Activated CD8-positive, alpha-beta T cell treated with anti-CD3 and anti-CD28 coated beads, Interleukin-2, amount 10 ng/mL, durations not matched to agents 7 days and 5 days (primary cell): ENCODE measurements at regions not wholly inside any gene's neighbourhood (a gene's known extent, or its start where the extent isn't known, plus 50 kb on each side); places are given as distances from the start of the nearest gene placed in this dataset.

Source experiments
- ATAC-seq: fragments of 150-1000 bp; cut with Tn5 transposase; one replicate; pipeline ENCODE4 v1.10.0; 2021; ENCODE audit warnings: moderate library complexity
- CTCF ChIA-PET: fragments of 350-600 bp; sonication (Branson Sonifier 250); formaldehyde crosslinking; loops from one replicate; lab custom pipeline; 2021; ENCODE audit warnings: antibody characterized with exemption; lab: Charles Lee
- POLR2A ChIA-PET: fragments of 350-600 bp; sonication (Branson Sonifier 250); formaldehyde crosslinking; loops from one replicate; lab custom pipeline; 2021; ENCODE audit warnings: antibody characterized with exemption; lab: Charles Lee
- DNase-seq: peaks from one replicate; pipeline ENCODE4 v3.0.0-alpha.2; 2020
- H3K27ac Mint-ChIP-seq: one replicate; pipeline ENCODE4 v1.8.0; 2021; ENCODE audit warnings: mild to moderate bottlenecking, mixed read lengths
- H3K27me3 Mint-ChIP-seq: one replicate; pipeline ENCODE4 v1.8.0; 2021; ENCODE audit warnings: low read depth, mixed read lengths
- H3K36me3 Mint-ChIP-seq: one replicate; pipeline ENCODE4 v1.8.0; 2021; ENCODE audit warnings: low read depth, mixed read lengths
- H3K4me1 Mint-ChIP-seq: one replicate; pipeline ENCODE4 v1.8.0; 2021; ENCODE audit warnings: low read depth, mixed read lengths
- H3K4me3 Mint-ChIP-seq: one replicate; pipeline ENCODE4 v1.8.0; 2021; ENCODE audit warnings: mild to moderate bottlenecking, mixed read lengths
- H3K9me3 Mint-ChIP-seq: one replicate; pipeline ENCODE4 v1.8.0; 2022; ENCODE audit warnings: mixed read lengths; ENCODE audit not compliant: insufficient read depth

DNA sequence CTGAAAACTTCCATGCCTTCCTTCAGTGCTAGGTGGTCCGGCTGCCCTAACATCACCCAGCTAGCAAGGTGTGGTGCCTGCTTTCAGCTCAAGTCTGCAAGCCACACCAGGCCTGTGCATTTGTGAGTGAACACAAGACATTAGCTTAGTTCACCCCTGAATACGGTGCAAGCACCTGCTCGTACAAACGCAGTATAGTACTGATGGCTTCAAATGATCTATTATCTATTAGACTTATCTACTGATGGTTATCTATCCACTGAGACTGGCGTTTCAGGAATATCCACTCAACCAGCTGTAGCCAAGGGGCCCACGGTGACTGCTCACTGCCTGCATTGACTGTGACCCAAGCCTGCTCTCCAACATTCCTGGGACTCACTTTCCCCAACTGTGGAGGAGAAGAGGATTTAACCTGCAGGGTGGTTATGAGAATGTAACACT lies 155.9 kb downstream of the SHOX start:
- H3K4me3 Mint-ChIP-seq = no peak overlapping the region
- ATAC-seq (no peak), DNase-seq (no peak)
- peaks cover 10% of the 10 kb centered on the region for H3K27me3 Mint-ChIP-seq
- H3K36me3 Mint-ChIP-seq = no peaks in the 10 kb centered on the region
- H3K9me3 Mint-ChIP-seq = no peaks in the 10 kb centered on the region
- CTCF ChIA-PET = no interaction called here
- H3K4me1 Mint-ChIP-seq = no peaks in the 10 kb centered on the region
- no peak overlapping the region for H3K27ac Mint-ChIP-seq
- POLR2A ChIA-PET = no interaction called here

DNA sequence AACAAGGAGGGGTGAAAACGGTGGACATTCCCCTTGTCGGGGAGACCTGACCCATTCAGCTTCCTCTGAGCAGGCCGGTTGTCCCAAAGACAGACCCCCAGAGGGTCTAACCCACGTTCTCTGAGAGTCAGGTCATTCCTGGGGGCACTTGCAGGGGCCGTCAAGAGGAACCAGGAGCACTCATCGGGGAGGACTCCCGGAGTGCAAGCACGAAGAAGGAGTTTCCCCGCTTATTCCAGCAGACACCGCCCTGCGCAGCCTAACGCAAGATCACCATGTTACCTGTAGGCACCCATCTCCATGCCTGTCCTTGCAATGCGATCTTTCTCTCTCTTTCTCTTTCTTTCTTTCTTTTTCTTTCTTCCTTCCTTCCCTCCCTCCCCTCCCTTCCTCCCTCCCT lies 154.2 kb downstream of the SHOX start:
- CTCF ChIA-PET = no interaction called here
- Mint-ChIP-seq H3K36me3 (no peaks in the 10 kb centered on the region), H3K9me3 (no peaks in the 10 kb centered on the region), H3K4me3 (no peak overlapping the region), H3K27me3 (peaks cover under 1% of the 10 kb centered on the region), H3K27ac (no peak overlapping the region), H3K4me1 (no peaks in the 10 kb centered on the region)
- no peak for ATAC-seq
- POLR2A ChIA-PET = no interaction called here
- no peak for DNase-seq

DNA sequence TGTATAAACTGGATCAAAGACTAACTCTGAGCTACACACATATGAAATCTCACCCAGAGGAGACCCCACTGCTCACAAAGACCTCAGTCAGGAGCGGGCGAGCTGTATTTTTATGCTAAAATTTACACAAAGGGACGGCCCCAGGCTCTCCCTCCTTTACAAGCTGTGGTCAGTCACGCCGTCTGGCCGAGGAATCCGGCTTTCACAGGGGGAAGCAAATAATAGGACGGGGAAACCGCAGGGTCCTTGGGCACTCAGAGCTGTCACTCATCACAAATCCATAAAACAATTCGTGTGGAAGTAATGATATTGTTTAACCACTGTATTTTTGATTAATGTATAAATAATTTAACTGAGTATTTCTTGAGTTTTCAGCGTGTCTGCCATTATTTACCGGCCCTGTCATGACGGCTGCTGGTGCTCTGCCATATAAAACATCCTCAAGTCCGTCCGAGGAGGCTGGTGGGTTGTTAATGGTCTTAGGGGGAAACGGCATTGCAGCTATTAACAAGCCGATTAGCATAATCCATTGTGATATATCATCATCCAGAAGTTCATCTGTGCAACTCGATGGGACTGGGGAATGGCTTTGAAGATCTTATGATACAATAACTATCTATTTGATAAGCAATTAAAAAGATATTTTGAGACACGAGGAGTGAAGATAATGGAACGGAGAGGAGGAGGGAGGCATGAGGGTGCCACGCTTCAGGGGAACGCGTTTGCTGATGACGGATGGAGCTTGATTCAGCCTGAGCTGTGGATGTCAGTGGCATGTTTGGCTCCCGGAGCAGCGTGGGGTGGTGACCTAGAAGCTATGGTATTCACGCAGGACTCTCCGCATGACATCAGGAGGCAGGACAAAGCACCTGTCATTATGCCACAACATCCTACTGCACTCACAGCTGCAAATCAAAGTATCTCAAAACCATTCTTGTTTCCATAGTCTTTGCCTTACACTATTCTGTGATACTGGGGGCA lies 150.9 kb downstream of the SHOX start:
- POLR2A ChIA-PET = no interaction called here
- H3K36me3 Mint-ChIP-seq = no peaks in the 10 kb centered on the region
- no peak for DNase-seq
- no peaks in the 10 kb centered on the region for H3K27me3 Mint-ChIP-seq
- H3K4me1 Mint-ChIP-seq = no peaks in the 10 kb centered on the region
- CTCF ChIA-PET = no interaction called here
- no peak overlapping the region for H3K4me3 Mint-ChIP-seq
- H3K9me3 Mint-ChIP-seq = no peaks in the 10 kb centered on the region
- no peak for ATAC-seq
- H3K27ac Mint-ChIP-seq = no peak overlapping the region

DNA sequence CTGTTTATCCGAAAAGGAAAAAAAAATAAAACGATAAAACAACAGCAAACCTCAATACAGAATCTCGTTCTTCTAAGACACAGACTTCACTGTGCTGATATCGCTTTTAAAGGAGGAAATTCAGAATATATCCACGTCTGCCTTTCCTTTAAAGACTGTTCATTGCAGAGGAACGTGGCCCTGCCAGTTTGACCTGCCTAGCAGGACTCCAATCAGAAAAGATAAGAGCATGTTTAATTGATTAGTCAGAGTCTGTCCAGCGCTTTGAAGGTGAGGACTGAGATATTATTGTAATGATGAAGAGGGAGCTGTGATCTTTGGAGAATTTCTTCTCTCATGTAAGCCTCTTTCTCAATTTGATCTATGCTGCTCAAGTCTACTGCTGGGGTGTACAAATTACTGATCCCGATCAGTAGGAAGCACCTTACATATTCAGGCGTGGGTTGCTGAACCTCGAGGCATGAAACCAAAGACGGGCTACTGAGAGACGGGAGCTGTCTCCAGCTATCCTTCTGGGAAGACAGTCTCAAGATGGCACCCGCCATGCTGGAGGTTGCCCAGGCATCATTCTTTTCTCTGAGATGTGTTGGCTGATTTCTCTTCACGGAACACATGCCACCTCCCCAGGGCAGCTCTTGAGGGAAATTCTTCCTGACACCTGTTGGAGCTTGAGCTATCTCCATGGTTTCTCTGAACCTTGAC lies 146.1 kb downstream of the SHOX start:
- H3K9me3 Mint-ChIP-seq = no peaks in the 10 kb centered on the region
- no peak overlapping the region for H3K27ac Mint-ChIP-seq
- H3K4me3 Mint-ChIP-seq = no peak overlapping the region
- no peaks in the 10 kb centered on the region for H3K36me3 Mint-ChIP-seq
- POLR2A ChIA-PET = no interaction called here
- no peaks in the 10 kb centered on the region for H3K4me1 Mint-ChIP-seq
- no peak for DNase-seq
- no peak for ATAC-seq
- H3K27me3 Mint-ChIP-seq = no peaks in the 10 kb centered on the region
- CTCF ChIA-PET = no interaction called here

DNA sequence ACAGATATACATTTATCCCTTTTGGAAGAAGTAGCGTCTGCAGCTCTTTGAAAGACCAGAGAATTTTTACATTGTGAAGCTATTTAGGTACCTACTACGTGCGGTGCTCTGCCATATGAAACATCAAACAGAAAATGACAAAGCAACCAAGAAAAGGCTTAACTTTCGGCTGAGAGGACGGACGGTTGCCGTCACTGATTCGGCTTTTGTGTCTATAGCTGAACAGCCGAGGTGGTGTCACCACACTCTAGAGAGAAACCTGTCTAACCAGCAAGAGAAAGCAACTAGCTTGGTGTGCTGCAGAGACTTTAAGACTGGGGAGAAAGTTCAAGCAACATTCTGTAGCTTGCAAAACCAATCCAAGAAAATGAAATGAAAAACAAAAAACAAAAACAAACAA lies 145.5 kb downstream of the SHOX start:
- H3K4me3 Mint-ChIP-seq = no peak overlapping the region
- H3K9me3 Mint-ChIP-seq = peaks cover 4% of the 10 kb centered on the region
- H3K27ac Mint-ChIP-seq = no peak overlapping the region
- no peak for DNase-seq
- no peaks in the 10 kb centered on the region for H3K4me1 Mint-ChIP-seq
- no peaks in the 10 kb centered on the region for H3K27me3 Mint-ChIP-seq
- POLR2A ChIA-PET = no interaction called here
- no peaks in the 10 kb centered on the region for H3K36me3 Mint-ChIP-seq
- CTCF ChIA-PET = no interaction called here
- no peak for ATAC-seq

DNA sequence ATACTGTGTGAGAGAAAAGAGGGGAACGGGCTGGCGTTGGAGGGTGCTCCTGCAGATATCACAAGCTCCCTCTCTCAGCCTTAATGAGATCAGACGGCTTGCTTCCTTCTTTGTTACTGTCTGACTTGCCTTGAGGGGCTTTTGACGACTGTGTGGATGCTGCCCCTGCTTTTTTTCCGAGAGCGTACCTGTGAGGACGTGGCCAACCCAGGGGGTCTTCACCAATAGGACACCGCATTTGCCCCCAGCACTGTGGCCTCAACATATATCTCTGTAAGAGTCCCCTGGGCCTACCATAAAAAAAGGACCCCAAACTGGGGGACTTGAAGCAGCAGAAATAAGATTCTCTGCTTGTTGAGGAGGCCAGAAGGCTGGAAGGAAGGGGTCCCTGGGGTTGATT lies 143.9 kb downstream of the SHOX start:
- Mint-ChIP-seq H3K27ac (no peak overlapping the region), H3K4me1 (no peaks in the 10 kb centered on the region), H3K4me3 (no peak overlapping the region), H3K27me3 (no peaks in the 10 kb centered on the region), H3K9me3 (peaks cover 4% of the 10 kb centered on the region), H3K36me3 (no peaks in the 10 kb centered on the region)
- no peak for DNase-seq
- no peak for ATAC-seq
- POLR2A ChIA-PET = no interaction called here
- CTCF ChIA-PET = no interaction called here

DNA sequence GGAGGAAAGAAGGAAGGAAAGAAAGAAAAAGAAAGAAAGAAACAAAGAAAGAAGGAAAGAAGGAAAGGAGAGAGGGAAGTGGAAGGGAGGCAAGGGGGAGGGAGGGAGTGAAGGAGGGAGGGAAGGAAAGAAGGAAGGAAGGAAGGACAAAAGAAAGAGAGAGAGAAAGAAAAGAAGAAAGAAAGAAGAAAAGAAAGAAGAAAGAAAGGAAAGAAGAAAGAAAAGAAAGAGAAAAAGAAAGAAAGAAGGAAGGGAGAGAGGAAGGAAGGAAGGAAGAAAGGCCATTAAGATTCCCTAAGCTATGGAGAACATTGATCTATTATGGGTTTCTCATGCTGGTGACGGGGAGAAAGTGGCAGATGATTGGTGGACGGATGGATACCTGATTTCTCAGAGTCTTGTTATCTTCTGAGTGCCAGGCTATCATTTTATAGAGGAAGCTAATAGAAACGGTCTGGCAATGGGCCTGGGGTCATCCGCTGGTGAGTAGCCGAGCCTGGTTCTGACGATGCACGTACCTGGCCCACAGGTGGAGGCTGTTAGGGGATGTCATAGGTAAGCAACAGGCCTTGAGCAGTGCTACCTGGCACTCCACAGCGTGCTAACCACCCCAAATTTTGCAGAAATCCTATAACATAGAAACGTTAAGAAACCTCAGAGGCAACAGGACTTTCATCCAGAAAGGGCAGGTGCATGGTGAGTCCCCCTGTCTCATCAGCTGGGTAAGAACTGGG lies 142.9 kb downstream of the SHOX start:
- H3K4me3 Mint-ChIP-seq = no peak overlapping the region
- CTCF ChIA-PET = no interaction called here
- DNase-seq (no peak), ATAC-seq (no peak)
- POLR2A ChIA-PET = no interaction called here
- H3K27ac Mint-ChIP-seq = no peak overlapping the region
- H3K27me3 Mint-ChIP-seq = no peaks in the 10 kb centered on the region
- no peaks in the 10 kb centered on the region for H3K36me3 Mint-ChIP-seq
- no peaks in the 10 kb centered on the region for H3K4me1 Mint-ChIP-seq
- peaks cover 8% of the 10 kb centered on the region for H3K9me3 Mint-ChIP-seq

DNA sequence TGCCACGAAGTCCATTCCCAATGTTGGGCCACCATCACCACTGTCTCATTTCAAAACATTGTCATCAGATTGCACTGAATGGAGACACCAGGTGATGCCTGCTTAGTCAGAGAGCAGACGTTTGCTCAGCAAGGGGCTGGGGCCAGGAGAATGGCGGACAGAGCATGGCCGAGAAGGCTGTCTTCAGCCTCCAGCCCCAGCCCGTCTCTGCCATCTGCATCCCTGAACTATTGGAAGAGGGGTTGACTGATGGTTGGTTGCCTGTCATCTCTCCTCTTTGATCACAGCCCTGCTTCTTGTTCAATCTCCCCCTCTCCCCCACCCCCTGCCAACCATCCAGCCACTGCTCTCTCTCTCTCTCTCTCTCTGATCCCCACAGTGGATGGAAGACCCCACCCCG lies 140.9 kb downstream of the SHOX start:
- ChIA-PET CTCF (no interaction called here), POLR2A (no interaction called here)
- Mint-ChIP-seq H3K36me3 (no peaks in the 10 kb centered on the region), H3K27me3 (no peaks in the 10 kb centered on the region), H3K27ac (no peak overlapping the region), H3K4me1 (no peaks in the 10 kb centered on the region), H3K4me3 (no peak overlapping the region), H3K9me3 (peaks cover 8% of the 10 kb centered on the region)
- DNase-seq (no peak), ATAC-seq (no peak)

DNA sequence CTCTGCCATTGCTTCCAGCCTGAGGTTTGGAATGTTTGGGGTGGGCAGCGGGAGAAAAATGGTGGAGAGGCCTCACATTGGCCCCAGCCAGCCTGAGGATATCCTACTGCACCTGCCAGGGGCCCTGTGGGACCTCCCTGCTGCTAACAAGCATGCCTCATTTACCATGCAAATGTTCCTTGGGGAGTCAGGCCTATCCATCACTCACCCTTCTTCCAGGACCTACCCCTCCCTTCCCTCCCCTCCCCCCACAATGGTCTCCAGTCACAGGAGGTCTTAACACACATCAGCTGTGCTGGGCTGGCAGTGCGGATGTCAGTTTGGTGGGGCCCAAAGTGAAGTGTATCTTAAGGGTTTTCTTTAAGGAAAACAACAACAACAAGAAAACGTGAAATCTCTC lies 139.2 kb downstream of the SHOX start:
- Mint-ChIP-seq H3K9me3 (peaks cover 8% of the 10 kb centered on the region), H3K36me3 (no peaks in the 10 kb centered on the region), H3K4me1 (no peaks in the 10 kb centered on the region), H3K4me3 (no peak overlapping the region), H3K27ac (no peak overlapping the region), H3K27me3 (no peaks in the 10 kb centered on the region)
- ChIA-PET CTCF (no interaction called here), POLR2A (no interaction called here)
- ATAC-seq = no peak
- DNase-seq = no peak

DNA sequence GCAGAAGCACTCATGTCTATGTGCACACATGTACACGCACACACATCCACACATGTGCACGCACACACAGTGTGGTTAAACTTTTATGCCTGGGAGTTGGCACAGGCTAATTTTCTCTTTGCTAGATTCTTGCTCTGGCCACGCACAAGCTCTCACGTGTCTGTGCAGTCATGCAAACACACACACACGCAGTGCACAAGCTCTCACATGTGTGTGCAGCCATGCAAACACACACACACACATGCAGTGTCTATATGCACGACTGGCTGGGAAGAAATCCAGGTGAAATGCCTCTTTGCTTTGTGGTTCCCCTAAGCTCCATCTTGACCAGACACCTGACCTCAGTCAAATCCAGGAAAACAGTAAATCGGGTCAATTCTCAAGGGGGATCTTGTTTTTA lies 138.0 kb downstream of the SHOX start:
- H3K9me3 Mint-ChIP-seq = peaks cover 8% of the 10 kb centered on the region
- ATAC-seq (no peak), DNase-seq (no peak)
- no peaks in the 10 kb centered on the region for H3K27me3 Mint-ChIP-seq
- POLR2A ChIA-PET = no interaction called here
- no peaks in the 10 kb centered on the region for H3K36me3 Mint-ChIP-seq
- H3K27ac Mint-ChIP-seq = no peak overlapping the region
- CTCF ChIA-PET = no interaction called here
- H3K4me3 Mint-ChIP-seq = no peak overlapping the region
- H3K4me1 Mint-ChIP-seq = no peaks in the 10 kb centered on the region

DNA sequence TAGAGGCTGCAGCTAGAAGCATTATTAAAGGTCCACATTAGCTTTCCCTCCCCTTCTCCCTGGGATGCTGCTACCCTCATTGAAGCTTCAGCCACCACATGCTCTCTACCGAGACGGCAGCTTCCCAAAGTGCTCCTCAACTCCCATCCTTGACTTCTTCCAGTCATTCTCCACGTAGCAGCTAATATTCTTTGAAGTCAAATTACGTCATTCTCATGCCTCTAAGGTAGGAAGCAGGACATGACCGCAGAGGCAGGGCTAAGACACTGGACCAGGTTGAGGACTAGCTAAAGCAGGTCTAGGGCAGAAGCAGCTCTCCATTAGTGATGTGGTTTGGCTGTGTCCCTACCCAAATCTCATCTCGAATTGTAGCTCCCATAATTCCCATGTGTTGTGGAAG lies 128.3 kb downstream of the SHOX start:
- H3K27me3 Mint-ChIP-seq = no peaks in the 10 kb centered on the region
- CTCF ChIA-PET = no interaction called here
- no peak for DNase-seq
- no peaks in the 10 kb centered on the region for H3K36me3 Mint-ChIP-seq
- no peaks in the 10 kb centered on the region for H3K4me1 Mint-ChIP-seq
- ATAC-seq = no peak
- POLR2A ChIA-PET = no interaction called here
- peaks cover 3% of the 10 kb centered on the region for H3K9me3 Mint-ChIP-seq
- H3K27ac Mint-ChIP-seq = no peak overlapping the region
- H3K4me3 Mint-ChIP-seq = no peak overlapping the region

DNA sequence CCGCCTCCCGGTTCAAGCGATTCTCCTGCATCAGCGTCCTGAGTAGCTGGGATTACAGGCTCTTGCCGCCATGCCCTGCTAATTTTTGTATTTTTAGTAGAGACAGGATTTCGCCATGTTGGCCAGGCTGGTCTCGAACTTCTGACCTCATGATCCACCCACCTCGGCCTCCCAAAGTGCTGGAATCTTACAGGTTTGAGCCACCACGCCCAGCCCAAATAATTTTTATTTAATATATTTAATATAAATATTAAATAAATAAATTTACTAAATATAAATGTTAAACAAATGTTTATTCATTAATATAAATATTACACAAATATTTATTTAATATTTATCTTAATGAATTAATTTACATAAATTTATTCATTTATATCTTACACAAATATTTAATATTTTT lies 120.2 kb downstream of the SHOX start:
- Mint-ChIP-seq H3K27ac (no peak overlapping the region), H3K9me3 (no peaks in the 10 kb centered on the region), H3K4me1 (no peaks in the 10 kb centered on the region), H3K4me3 (no peak overlapping the region), H3K27me3 (no peaks in the 10 kb centered on the region), H3K36me3 (no peaks in the 10 kb centered on the region)
- ChIA-PET CTCF (no interaction called here), POLR2A (no interaction called here)
- DNase-seq = no peak
- no peak for ATAC-seq
